Epithelial cell of proximal tubule (primary cell): ENCODE measurements at regions not wholly inside any gene's neighbourhood (a gene's known extent, or its start where the extent isn't known, plus 50 kb on each side); places are given as distances from the start of the nearest gene placed in this dataset.

Source experiments
- DNase-seq: peaks from one replicate; pipeline ENCODE4 v3.0.0-alpha.2; 2011; ENCODE audit warnings: low read depth
- H3K4me3 ChIP-seq: 2 replicates; pipeline ENCODE4 v1.5.1; 2011; ENCODE audit warnings: low read depth, mild to moderate bottlenecking, low read length
- CTCF ChIP-seq: conservative IDR thresholded peaks from 2 replicates; pipeline ENCODE4 v1.5.1; 2012; ENCODE audit warnings: low read depth, mild to moderate bottlenecking, low read length

- H3K4me3 ChIP-seq, result no peak overlapping the region
- DNase-seq, result no peak
- no peak for TF ChIP-seq CTCF
These were observed 121.1 kb upstream of the OTUD4 start for GRCh38 chr4:145301386-145302080.

- no peak for TF ChIP-seq CTCF
- no peak overlapping the region for H3K4me3 ChIP-seq
- DNase-seq, result no peak
These were observed 119.1 kb upstream of the OTUD4 start for GRCh38 chr4:145299380-145300076.

GRCh38 chr4:145298885-145299284 lies 118.5 kb upstream of the OTUD4 start:
- no peak for DNase-seq
- no peak for TF ChIP-seq CTCF
- no peak overlapping the region for H3K4me3 ChIP-seq

GRCh38 chr4:145297556-145297955 lies 117.2 kb upstream of the OTUD4 start:
- no peak for TF ChIP-seq CTCF
- no peak overlapping the region for H3K4me3 ChIP-seq
- DNase-seq, result no peak

GRCh38 chr4:145295547-145295946 lies 115.2 kb upstream of the OTUD4 start:
- TF ChIP-seq CTCF, result no peak
- no peak overlapping the region for H3K4me3 ChIP-seq
- no peak for DNase-seq

- DNase-seq, result no peak
- TF ChIP-seq CTCF, result no peak
- no peak overlapping the region for H3K4me3 ChIP-seq
These were observed 114.7 kb upstream of the OTUD4 start for GRCh38 chr4:145295122-145295521.

- no peak for DNase-seq
- no peak for TF ChIP-seq CTCF
- H3K4me3 ChIP-seq, result no peak overlapping the region
These were observed 113.3 kb upstream of the OTUD4 start for GRCh38 chr4:145293658-145294057.
